GM23338 (cell line): ENCODE measurements at regions not wholly inside any gene's neighbourhood (a gene's known extent, or its start where the extent isn't known, plus 50 kb on each side); places are given as distances from the start of the nearest gene placed in this dataset.

Experiments used
- ATAC-seq: fragments of 200-7000 bp; cut with Tn5 transposase; 3 replicates; pipeline ENCODE4 v1.9.1; 2020
- DNase-seq: peaks from one replicate; pipeline ENCODE4 v3.0.0-alpha.2; 2015; ENCODE audit warnings: low spot score
- H2AFZ ChIP-seq: fragments of 200-600 bp; sonication (generic); 2 replicates; pipeline ENCODE4 v1.8.0; 2016; ENCODE audit warnings: antibody characterized with exemption, mild to moderate bottlenecking, moderate library complexity
- H3F3A ChIP-seq: fragments of 200-600 bp; sonication (generic); replicated peaks from 2 replicates; pipeline ENCODE4 v1.8.0; 2017; ENCODE audit warnings: antibody characterized with exemption, mixed run types, low read depth
- H3K27ac ChIP-seq: fragments of 200-600 bp; sonication (generic); 2 replicates; pipeline ENCODE4 v1.6.1; 2016; ENCODE audit warnings: low read depth
- H3K27me3 ChIP-seq: fragments of 200-600 bp; sonication (generic); 2 replicates; pipeline ENCODE4 v1.8.0; 2016; ENCODE audit warnings: mild to moderate bottlenecking, mixed run types, moderate library complexity; ENCODE audit not compliant: insufficient read depth
- H3K36me3 ChIP-seq: fragments of 200-600 bp; sonication (generic); 2 replicates; pipeline ENCODE4 v1.8.0; 2016; ENCODE audit warnings: mild to moderate bottlenecking; ENCODE audit not compliant: insufficient read depth
- H3K4me1 ChIP-seq: fragments of 200-600 bp; sonication (generic); 2 replicates; pipeline ENCODE4 v1.8.0; 2016; ENCODE audit warnings: mild to moderate bottlenecking, moderate library complexity; ENCODE audit not compliant: insufficient read depth
- H3K4me2 ChIP-seq: fragments of 200-600 bp; sonication (generic); 2 replicates; pipeline ENCODE4 v1.7.1; 2017; ENCODE audit warnings: mixed run types
- H3K4me3 ChIP-seq: fragments of 200-600 bp; sonication (generic); 2 replicates; pipeline ENCODE4 v1.6.1; 2016; ENCODE audit warnings: mixed run types
- H3K79me2 ChIP-seq: fragments of 200-600 bp; sonication (generic); replicated peaks from 2 replicates; pipeline ENCODE4 v1.8.0; 2017; ENCODE audit warnings: mild to moderate bottlenecking; ENCODE audit not compliant: insufficient read depth
- H3K9me2 ChIP-seq: fragments of 200-600 bp; sonication (generic); 2 replicates; pipeline ENCODE4 v1.8.0; 2017; ENCODE audit not compliant: insufficient read depth
- H4K20me1 ChIP-seq: fragments of 200-600 bp; sonication (generic); replicated peaks from 2 replicates; pipeline ENCODE4 v1.8.0; 2017; ENCODE audit warnings: mild to moderate bottlenecking; ENCODE audit not compliant: insufficient read depth
- H3K27ac Mint-ChIP-seq: 2 replicates; pipeline ENCODE4 v1.8.0; 2020; ENCODE audit warnings: inconsistent platforms, mild to moderate bottlenecking, moderate library complexity, mixed read lengths
- H3K27me3 Mint-ChIP-seq: 3 replicates; pipeline ENCODE4 v1.8.0; 2022; ENCODE audit warnings: low read depth, mild to moderate bottlenecking, moderate library complexity, mixed read lengths, inconsistent platforms; ENCODE audit not compliant: insufficient read depth, poor library complexity
- H3K36me3 Mint-ChIP-seq: 3 replicates; pipeline ENCODE4 v1.8.0; 2021; ENCODE audit warnings: low read depth, mild to moderate bottlenecking, inconsistent platforms, moderate library complexity, mixed read lengths
- H3K4me1 Mint-ChIP-seq: 3 replicates; pipeline ENCODE4 v1.8.0; 2020; ENCODE audit warnings: mild to moderate bottlenecking, inconsistent platforms, mixed read lengths
- H3K4me3 Mint-ChIP-seq: 3 replicates; pipeline ENCODE4 v1.8.0; 2021; ENCODE audit warnings: moderate library complexity, mild to moderate bottlenecking, inconsistent platforms, mixed read lengths
- H3K9me3 Mint-ChIP-seq: 3 replicates; pipeline ENCODE4 v1.8.0; 2020; ENCODE audit warnings: moderate library complexity, mild to moderate bottlenecking, inconsistent platforms, mixed read lengths
- CREB1 ChIP-seq: fragments of 250-450 bp; sonication (Bioruptor Pico); IDR thresholded peaks from 2 replicates; pipeline ENCODE4 v1.5.0; 2020; ENCODE audit warnings: low read depth, mild to moderate bottlenecking, moderate library complexity
- EZH2phosphoT487 ChIP-seq: fragments of 200-600 bp; sonication (generic); IDR thresholded peaks from one replicate; pipeline ENCODE4 v1.8.1; 2018; ENCODE audit warnings: antibody characterized with exemption; ENCODE audit not compliant: unreplicated experiment
- JUNB ChIP-seq: IDR thresholded peaks from one replicate; pipeline ENCODE4 v1.6.1; 2016; ENCODE audit warnings: antibody characterized with exemption; ENCODE audit not compliant: unreplicated experiment
- NANOG ChIP-seq: IDR thresholded peaks from 2 replicates; pipeline ENCODE4 v1.6.1; 2016; ENCODE audit warnings: antibody characterized with exemption, borderline replicate concordance
- POLR2AphosphoS5 ChIP-seq: IDR thresholded peaks from 2 replicates; pipeline ENCODE4 v1.6.1; 2016; ENCODE audit warnings: antibody characterized with exemption, low read depth
- STAT1 ChIP-seq: IDR thresholded peaks from one replicate; pipeline ENCODE4 v1.6.1; 2016; ENCODE audit warnings: antibody characterized with exemption; ENCODE audit not compliant: unreplicated experiment
- ZNF114 ChIP-seq: fragments of 250-450 bp; sonication (Bioruptor Pico); IDR thresholded peaks from 2 replicates; pipeline ENCODE4 v1.5.0; 2020; ENCODE audit warnings: mild to moderate bottlenecking, moderate library complexity
- ZNF331 ChIP-seq: fragments of 250-450 bp; sonication (Bioruptor Pico); IDR thresholded peaks from 2 replicates; pipeline ENCODE4 v1.5.0; 2020; ENCODE audit warnings: low read depth, mild to moderate bottlenecking, moderate library complexity
- TF ChIP-seq, protein P1 (sequence below): fragments of 250-450 bp; sonication (Bioruptor Pico); IDR thresholded peaks from 2 replicates; pipeline ENCODE4 v1.5.0; 2020; ENCODE audit warnings: mild to moderate bottlenecking, moderate library complexity
- TF ChIP-seq, protein P2 (sequence below): IDR thresholded peaks from 2 replicates; pipeline ENCODE4 v1.6.1; 2016; ENCODE audit warnings: antibody characterized with exemption
- TF ChIP-seq, protein P3 (sequence below), 2 experiments: fragments of 200-600 bp in 1 of 2; sonication (generic) in 1 of 2; conservative IDR thresholded peaks; 2 replicates each; pipeline versions ENCODE4 v1.5.1 to v1.6.1; 2016 to 2017; ENCODE audit warnings: antibody characterized with exemption in 2 of 2, low read depth in 2 of 2, mild to moderate bottlenecking in 2 of 2, moderate library complexity in 1 of 2

DNA sequence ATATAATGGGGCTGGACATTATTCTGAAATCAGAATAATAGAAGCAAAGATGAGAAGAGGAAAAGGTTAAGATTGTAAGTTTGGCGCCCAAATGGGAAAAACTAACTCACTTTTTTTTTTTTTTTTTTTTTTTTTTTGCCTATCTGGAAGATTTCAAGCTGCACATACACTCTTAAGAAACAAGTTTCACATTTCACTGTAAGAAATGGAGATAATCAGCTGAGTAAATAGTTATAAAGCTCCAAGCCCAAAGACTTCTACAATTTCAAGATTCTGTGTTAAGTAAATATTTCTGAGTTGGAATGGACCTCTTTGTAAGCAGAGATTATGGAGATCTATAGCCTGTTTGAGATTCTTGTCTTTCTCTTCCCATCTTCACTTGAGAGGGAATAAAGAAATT is 140.0 kb downstream of the SLC17A6 start (continued):
- TF ChIP-seq, protein P1, sequence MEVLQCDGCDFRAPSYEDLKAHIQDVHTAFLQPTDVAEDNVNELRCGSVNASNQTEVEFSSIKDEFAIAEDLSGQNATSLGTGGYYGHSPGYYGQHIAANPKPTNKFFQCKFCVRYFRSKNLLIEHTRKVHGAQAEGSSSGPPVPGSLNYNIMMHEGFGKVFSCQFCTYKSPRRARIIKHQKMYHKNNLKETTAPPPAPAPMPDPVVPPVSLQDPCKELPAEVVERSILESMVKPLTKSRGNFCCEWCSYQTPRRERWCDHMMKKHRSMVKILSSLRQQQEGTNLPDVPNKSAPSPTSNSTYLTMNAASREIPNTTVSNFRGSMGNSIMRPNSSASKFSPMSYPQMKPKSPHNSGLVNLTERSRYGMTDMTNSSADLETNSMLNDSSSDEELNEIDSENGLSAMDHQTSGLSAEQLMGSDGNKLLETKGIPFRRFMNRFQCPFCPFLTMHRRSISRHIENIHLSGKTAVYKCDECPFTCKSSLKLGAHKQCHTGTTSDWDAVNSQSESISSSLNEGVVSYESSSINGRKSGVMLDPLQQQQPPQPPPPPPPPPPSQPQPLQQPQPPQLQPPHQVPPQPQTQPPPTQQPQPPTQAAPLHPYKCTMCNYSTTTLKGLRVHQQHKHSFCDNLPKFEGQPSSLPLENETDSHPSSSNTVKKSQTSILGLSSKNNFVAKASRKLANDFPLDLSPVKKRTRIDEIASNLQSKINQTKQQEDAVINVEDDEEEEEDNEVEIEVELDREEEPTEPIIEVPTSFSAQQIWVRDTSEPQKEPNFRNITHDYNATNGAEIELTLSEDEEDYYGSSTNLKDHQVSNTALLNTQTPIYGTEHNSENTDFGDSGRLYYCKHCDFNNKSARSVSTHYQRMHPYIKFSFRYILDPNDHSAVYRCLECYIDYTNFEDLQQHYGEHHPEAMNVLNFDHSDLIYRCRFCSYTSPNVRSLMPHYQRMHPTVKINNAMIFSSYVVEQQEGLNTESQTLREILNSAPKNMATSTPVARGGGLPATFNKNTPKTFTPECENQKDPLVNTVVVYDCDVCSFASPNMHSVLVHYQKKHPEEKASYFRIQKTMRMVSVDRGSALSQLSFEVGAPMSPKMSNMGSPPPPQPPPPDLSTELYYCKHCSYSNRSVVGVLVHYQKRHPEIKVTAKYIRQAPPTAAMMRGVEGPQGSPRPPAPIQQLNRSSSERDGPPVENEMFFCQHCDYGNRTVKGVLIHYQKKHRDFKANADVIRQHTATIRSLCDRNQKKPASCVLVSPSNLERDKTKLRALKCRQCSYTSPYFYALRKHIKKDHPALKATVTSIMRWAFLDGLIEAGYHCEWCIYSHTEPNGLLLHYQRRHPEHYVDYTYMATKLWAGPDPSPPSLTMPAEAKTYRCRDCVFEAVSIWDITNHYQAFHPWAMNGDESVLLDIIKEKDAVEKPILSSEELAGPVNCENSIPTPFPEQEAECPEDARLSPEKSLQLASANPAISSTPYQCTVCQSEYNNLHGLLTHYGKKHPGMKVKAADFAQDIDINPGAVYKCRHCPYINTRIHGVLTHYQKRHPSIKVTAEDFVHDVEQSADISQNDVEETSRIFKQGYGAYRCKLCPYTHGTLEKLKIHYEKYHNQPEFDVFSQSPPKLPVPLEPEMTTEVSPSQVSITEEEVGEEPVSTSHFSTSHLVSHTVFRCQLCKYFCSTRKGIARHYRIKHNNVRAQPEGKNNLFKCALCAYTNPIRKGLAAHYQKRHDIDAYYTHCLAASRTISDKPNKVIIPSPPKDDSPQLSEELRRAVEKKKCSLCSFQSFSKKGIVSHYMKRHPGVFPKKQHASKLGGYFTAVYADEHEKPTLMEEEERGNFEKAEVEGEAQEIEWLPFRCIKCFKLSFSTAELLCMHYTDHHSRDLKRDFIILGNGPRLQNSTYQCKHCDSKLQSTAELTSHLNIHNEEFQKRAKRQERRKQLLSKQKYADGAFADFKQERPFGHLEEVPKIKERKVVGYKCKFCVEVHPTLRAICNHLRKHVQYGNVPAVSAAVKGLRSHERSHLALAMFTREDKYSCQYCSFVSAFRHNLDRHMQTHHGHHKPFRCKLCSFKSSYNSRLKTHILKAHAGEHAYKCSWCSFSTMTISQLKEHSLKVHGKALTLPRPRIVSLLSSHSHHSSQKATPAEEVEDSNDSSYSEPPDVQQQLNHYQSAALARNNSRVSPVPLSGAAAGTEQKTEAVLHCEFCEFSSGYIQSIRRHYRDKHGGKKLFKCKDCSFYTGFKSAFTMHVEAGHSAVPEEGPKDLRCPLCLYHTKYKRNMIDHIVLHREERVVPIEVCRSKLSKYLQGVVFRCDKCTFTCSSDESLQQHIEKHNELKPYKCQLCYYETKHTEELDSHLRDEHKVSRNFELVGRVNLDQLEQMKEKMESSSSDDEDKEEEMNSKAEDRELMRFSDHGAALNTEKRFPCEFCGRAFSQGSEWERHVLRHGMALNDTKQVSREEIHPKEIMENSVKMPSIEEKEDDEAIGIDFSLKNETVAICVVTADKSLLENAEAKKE, result no peak
- TF ChIP-seq EZH2phosphoT487 (no peak), ZNF114 (no peak), NANOG (no peak), STAT1 (no peak), POLR2AphosphoS5 (no peak)
- TF ChIP-seq, protein P2, sequence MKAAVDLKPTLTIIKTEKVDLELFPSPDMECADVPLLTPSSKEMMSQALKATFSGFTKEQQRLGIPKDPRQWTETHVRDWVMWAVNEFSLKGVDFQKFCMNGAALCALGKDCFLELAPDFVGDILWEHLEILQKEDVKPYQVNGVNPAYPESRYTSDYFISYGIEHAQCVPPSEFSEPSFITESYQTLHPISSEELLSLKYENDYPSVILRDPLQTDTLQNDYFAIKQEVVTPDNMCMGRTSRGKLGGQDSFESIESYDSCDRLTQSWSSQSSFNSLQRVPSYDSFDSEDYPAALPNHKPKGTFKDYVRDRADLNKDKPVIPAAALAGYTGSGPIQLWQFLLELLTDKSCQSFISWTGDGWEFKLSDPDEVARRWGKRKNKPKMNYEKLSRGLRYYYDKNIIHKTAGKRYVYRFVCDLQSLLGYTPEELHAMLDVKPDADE, result no peak
- TF ChIP-seq, protein P3, sequence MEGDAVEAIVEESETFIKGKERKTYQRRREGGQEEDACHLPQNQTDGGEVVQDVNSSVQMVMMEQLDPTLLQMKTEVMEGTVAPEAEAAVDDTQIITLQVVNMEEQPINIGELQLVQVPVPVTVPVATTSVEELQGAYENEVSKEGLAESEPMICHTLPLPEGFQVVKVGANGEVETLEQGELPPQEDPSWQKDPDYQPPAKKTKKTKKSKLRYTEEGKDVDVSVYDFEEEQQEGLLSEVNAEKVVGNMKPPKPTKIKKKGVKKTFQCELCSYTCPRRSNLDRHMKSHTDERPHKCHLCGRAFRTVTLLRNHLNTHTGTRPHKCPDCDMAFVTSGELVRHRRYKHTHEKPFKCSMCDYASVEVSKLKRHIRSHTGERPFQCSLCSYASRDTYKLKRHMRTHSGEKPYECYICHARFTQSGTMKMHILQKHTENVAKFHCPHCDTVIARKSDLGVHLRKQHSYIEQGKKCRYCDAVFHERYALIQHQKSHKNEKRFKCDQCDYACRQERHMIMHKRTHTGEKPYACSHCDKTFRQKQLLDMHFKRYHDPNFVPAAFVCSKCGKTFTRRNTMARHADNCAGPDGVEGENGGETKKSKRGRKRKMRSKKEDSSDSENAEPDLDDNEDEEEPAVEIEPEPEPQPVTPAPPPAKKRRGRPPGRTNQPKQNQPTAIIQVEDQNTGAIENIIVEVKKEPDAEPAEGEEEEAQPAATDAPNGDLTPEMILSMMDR (conservative IDR thresholded peaks at IDR 0.05; ENCODE audit: low read depth in 2 of 2), result no peak

DNA sequence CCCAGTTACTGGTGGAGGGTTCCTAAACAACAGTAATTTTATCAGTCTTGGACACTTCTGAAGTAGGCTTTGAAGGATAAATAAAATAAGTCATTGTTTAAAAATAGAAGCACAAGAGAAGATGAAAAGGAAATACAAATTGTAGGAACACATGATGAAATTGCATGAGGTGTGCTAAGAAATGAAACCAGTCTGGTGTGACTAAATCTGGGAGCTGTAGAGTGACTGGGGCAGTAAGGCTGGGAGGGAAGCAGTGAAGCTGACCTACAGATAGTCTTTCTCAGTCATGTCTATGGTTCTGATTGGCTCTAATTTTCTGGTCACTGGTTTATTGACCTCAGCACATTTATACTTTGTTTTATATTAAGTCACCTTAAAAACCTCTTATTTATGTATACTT is 139.1 kb downstream of the SLC17A6 start:
- Mint-ChIP-seq H3K9me3 (no peaks in the 10 kb centered on the region), H3K27me3 (no peaks in the 10 kb centered on the region), H3K36me3 (no peaks in the 10 kb centered on the region), H3K27ac (no peak overlapping the region), H3K4me1 (no peaks in the 10 kb centered on the region; the same call in 2 of the 3 replicates), H3K4me3 (no peak overlapping the region)
- Histone ChIP-seq H3F3A (no peaks in the 10 kb centered on the region), H3K27ac (no peak overlapping the region), H3K4me2 (no peak overlapping the region), H4K20me1 (no peaks in the 10 kb centered on the region), H3K36me3 (no peaks in the 10 kb centered on the region), H3K4me1 (no peaks in the 10 kb centered on the region), H2AFZ (no peak overlapping the region), H3K27me3 (no peaks in the 10 kb centered on the region), H3K79me2 (no peaks in the 10 kb centered on the region), H3K4me3 (no peak overlapping the region), H3K9me2 (no peaks in the 10 kb centered on the region; the same call in 1 of the 2 replicates)
- DNase-seq (no peak), ATAC-seq (no peak)
- TF ChIP-seq JUNB, result no peak
- no peak for TF ChIP-seq EZH2phosphoT487
- no peak for TF ChIP-seq ZNF331 (CRISPR knock-in tag)
- TF ChIP-seq NANOG, result no peak
- TF ChIP-seq POLR2AphosphoS5, result no peak
- TF ChIP-seq, protein P3 (conservative IDR thresholded peaks at IDR 0.05; ENCODE audit: low read depth in 2 of 2), result no peak
- TF ChIP-seq, protein P2, result no peak
- no peak for TF ChIP-seq CREB1 (CRISPR knock-in tag)
